ENCODE measurements at regions not wholly inside any gene's neighbourhood (a gene's known extent, or its start where the extent isn't known, plus 50 kb on each side); places are given as distances from the start of the nearest gene placed in this dataset.

- no peak for TF ChIP-seq CTCF (IDR thresholded peaks at IDR 0.05)
- TF ChIP-seq SIN3A (IDR thresholded peaks at IDR 0.05; ENCODE audit: borderline replicate concordance, insufficient read depth, low read depth, low read length): no peak
Measured at GRCh38 chr3:102980355-102980696, 545.5 kb downstream of the ZPLD1 start.
